ENCODE measurements at regions not wholly inside any gene's neighbourhood (a gene's known extent, or its start where the extent isn't known, plus 50 kb on each side); places are given as distances from the start of the nearest gene placed in this dataset.
"Not testable (repeated sequence)": the region's sequence is repeated elsewhere in the genome, so short reads cannot be mapped to it uniquely, and the experiment has no call there.

DNA sequence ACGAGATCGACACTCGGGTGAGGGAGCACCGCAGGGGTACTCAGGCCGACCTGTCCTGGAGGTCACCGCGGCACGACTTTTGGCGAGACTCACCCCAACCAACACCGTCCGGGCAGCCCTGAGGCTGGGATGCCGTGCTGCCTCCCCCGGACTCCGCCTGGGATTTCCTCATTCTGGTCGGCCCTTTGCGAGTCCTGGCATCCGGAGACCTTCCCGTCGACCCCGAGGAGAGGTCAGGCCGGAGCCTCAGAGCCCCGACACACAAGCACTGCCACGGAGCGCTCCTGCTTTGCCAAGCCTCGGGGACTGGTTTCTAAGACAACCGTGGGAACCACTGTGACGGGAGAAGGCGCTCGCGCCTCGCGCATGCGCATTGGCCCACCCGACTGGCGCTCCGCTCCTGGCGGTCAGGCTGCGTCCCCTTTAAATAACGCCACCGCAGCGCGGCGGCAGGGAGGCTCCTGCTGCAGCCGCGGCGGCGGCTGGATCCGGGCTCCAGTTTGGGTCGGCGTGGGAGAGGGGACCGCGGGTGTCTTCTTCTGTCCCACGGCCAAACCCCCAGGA, 166.4 kb upstream of the ZNF337 start:
- DNase-seq = peak; percentile 38 to 69 (median 59)

GRCh38 chr20:25860531-25861150, 164.0 kb upstream of the ZNF337 start:
- DNase-seq = no peak

- DNase-seq = peak; percentile 24 to 65 (median 52)
These were observed 163.2 kb upstream of the ZNF337 start for GRCh38 chr20:25859649-25860530.

- DNase-seq = no peak
These were observed 162.1 kb upstream of the ZNF337 start for GRCh38 chr20:25858495-25859425.

GRCh38 chr20:25857091-25857788, 160.6 kb upstream of the ZNF337 start:
- DNase-seq = not testable (repeated sequence)

DNA sequence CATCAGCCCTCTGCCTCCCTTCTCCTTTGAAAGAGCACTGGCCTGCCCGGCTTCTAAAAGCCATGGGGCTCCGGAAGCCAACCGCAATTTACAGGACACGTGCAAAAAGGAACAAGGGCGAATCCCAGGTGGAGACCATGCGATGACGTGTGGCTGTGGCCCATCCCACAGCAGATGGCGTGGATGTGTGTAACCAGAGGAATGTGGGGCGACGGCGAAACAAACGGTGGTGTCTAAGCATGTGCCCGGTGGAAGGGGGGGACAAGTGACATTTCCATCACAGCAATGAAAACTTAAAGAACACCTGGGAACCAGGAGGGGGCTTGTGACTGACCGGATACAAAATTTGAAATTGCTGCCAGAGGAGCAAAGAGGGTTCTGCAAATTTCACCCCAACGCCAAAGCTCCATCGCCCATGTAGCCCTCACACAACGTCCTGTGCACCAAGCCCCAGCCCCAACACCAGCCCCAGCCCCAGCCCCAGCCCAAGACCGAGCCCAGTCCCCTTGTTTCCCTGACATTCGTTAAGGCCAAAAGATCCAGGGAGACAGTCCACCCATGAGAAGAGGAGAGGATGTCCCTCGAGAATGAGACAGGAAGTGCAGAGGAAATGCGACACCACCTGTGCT, 159.7 kb upstream of the ZNF337 start:
- DNase-seq = no peak

GRCh38 chr20:25855451-25856156, 159.0 kb upstream of the ZNF337 start:
- DNase-seq = not testable (repeated sequence)

DNA sequence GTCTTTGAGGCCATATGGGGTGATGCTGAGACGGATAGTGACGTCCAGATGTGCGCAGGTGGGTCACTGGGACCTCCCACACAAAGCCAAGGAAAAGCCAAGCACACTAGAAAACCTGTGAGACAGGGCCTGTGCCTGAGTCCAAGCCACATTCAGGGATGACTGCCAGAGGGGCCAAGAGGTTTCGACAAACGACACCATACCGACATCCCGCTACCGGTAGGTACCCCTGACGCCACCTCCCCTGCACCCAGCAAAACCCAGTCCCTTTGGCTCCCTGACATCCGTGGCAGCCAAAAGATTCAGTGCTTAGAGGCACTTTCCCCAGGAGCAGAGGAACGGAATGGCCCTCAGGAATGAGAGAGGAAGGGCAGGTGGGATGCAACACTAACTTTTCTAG, 158.0 kb upstream of the ZNF337 start:
- DNase-seq = not testable (repeated sequence)

- DNase-seq = peak; percentile 29 to 59 (median 52)
These were observed 157.2 kb upstream of the ZNF337 start for GRCh38 chr20:25853718-25854388.

DNA sequence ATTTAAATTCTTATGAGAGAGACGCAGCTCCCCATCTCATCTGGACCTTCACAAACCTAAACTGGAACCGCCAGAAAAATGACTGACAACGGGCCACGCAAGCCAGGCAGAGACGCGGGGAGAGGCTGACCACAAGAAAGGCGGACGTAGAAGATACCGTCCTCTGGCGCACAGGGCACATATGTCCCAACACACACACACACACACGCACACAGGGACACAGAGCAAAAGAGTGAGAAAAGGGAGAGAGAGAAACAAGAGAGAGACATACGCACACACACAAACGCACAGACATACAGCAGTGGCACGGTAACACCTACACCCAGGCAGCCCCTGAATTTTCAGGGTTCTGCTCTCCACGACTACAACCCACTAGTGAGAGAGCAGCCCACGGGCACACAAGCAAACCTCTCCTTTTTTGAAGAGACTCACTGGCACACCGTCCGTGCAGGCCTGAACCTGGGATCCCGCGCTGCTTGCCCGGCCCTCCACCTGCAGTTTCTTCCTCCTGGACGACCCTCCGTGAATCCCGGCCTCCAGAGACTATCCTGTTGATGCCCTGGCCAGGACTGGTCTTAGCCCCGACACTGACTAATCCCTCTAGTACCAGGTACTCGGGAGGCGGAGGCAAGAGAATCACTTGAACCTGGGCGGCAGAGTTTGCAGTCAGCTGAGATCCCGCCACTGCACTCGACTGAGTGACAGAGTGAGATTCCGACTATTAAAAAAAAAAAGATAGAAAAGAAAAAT, 156.5 kb upstream of the ZNF337 start:
- not testable (repeated sequence) for DNase-seq

GRCh38 chr20:25850133-25850532, 153.5 kb upstream of the ZNF337 start:
- DNase-seq = not testable (repeated sequence)

- no peak for DNase-seq
These were observed 151.6 kb upstream of the ZNF337 start for GRCh38 chr20:25848222-25848621.

GRCh38 chr20:25844640-25845039, 148.0 kb upstream of the ZNF337 start:
- DNase-seq = not testable (repeated sequence)

DNA sequence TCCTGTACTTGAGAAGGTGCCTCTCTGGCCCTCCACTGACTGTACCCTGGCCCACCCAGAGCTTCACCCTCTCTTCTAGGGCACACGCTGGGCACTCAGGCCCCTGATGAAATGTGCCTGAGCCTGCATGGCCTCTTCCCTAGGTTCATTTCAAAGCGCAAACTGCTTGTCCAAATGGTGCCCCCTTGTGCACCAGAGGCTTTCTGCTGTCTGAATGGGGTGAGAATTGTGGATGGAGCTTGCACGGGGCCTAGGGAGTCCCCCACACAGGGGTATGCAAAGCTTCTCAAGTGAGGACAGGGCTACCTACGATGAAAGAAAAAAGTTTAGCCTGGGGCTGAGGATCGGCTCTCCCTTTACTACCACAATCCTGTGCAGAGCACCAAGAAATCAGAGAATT, 116.9 kb upstream of the ZNF337 start:
- DNase-seq = not testable (repeated sequence)

GRCh38 chr20:25798174-25798993, 101.7 kb upstream of the ZNF337 start:
- not testable (repeated sequence) for DNase-seq

DNA sequence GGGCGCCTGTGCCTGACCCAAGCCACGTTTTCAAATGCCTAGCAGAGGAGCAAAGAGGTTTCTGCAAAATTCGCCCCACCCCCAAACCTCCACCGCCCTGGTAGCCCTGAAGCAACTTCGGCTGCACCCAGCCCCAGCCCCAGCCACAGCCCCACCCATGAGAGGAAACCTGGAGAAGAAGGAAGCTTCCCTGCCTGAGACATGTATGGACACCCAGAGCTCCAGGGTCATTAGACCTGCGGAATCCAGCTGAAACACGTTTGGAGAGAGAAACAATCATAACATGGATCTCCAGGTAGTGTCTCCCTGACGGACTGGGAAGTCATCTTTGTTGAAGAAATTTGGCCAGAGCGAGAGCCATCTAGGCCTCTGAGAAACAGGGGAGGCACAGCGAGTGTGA, 100.4 kb upstream of the ZNF337 start:
- DNase-seq = not testable (repeated sequence)

GRCh38 chr20:25777241-25777640, 80.6 kb upstream of the ZNF337 start:
- DNase-seq = not testable (repeated sequence)

GRCh38 chr20:25774711-25775110, 78.1 kb upstream of the ZNF337 start:
- DNase-seq = not testable (repeated sequence)

GRCh38 chr20:25774203-25774602, 77.5 kb upstream of the ZNF337 start:
- DNase-seq = not testable (repeated sequence)

Data from activated CD4-positive, CD25-positive, alpha-beta regulatory T cell (primary cell).